Esophagus squamous epithelium (tissue), 5 donors: ENCODE measurements at regions not wholly inside any gene's neighbourhood (a gene's known extent, or its start where the extent isn't known, plus 50 kb on each side); places are given as distances from the start of the nearest gene placed in this dataset.

ENCODE experiments used
- DNase-seq: peaks from one replicate; lab custom pipeline; 2025; lab: John Stamatoyannopoulos, UW
- H3K27ac ChIP-seq, 4 donors: fragments of 200-600 bp; sonication (generic); one replicate each; pipeline ENCODE4 v1.5.1; 2016 to 2019; ENCODE audit warnings: mild to moderate bottlenecking in 1 of 4
- H3K27me3 ChIP-seq, 4 donors: fragments of 200-600 bp; sonication (generic); 1 replicate in 3 of 4; 2 replicates in 1 of 4; pipeline versions ENCODE4 v1.5.1 to v1.6.0; 2017 to 2021; ENCODE audit warnings: antibody characterized with exemption in 1 of 4
- H3K36me3 ChIP-seq, 3 donors: fragments of 200-600 bp; sonication (generic); one replicate each; pipeline ENCODE4 v1.5.1; 2016 to 2019
- H3K4me1 ChIP-seq, 3 donors: fragments of 200-600 bp; sonication (generic); one replicate each; pipeline ENCODE4 v1.5.1; 2017 to 2019
- H3K4me3 ChIP-seq, 4 donors: fragments of 200-600 bp; sonication (generic); 1 replicate in 3 of 4; 2 replicates in 1 of 4; pipeline ENCODE4 v1.5.1; 2016 to 2019; ENCODE audit warnings: mild to moderate bottlenecking in 2 of 4, moderate library complexity in 1 of 4
- H3K9me3 ChIP-seq, 3 donors: fragments of 200-600 bp; sonication (generic); one replicate each; pipeline ENCODE4 v1.5.1; 2016 to 2019
- POLR2A ChIP-seq, 4 donors: fragments of 450-650 bp; IDR thresholded peaks; one replicate each; pipeline ENCODE4 v1.6.1; 2017; ENCODE audit warnings: antibody characterized with exemption in 4 of 4, mild to moderate bottlenecking in 4 of 4, moderate library complexity in 3 of 4
- WGBS, 2 donors: methylation state at CpG; one replicate each; pipeline ENCODE4 v1.1.5; 2018; 5-methylcytosine and 5-hydroxymethylcytosine counted together
- intact Hi-C: fragments of 100-400 bp; cut with DNase I; formaldehyde crosslinking; loops from one replicate; pipeline ENCODE4 v1.15.0; 2022
- TF ChIP-seq, protein P1 (sequence below), 6 experiments: fragments of 450-650 bp in 4 of 6; fragments of 200-600 bp in 2 of 6; sonication (generic) in 2 of 6; IDR thresholded peaks; one replicate each; pipeline ENCODE4 v1.5.1; 2016 to 2019; ENCODE audit warnings: antibody characterized with exemption in 6 of 6, mild to moderate bottlenecking in 4 of 6, moderate library complexity in 4 of 6
- donor health status: DM: yes; HTN: yes; CAD: no.

DNA sequence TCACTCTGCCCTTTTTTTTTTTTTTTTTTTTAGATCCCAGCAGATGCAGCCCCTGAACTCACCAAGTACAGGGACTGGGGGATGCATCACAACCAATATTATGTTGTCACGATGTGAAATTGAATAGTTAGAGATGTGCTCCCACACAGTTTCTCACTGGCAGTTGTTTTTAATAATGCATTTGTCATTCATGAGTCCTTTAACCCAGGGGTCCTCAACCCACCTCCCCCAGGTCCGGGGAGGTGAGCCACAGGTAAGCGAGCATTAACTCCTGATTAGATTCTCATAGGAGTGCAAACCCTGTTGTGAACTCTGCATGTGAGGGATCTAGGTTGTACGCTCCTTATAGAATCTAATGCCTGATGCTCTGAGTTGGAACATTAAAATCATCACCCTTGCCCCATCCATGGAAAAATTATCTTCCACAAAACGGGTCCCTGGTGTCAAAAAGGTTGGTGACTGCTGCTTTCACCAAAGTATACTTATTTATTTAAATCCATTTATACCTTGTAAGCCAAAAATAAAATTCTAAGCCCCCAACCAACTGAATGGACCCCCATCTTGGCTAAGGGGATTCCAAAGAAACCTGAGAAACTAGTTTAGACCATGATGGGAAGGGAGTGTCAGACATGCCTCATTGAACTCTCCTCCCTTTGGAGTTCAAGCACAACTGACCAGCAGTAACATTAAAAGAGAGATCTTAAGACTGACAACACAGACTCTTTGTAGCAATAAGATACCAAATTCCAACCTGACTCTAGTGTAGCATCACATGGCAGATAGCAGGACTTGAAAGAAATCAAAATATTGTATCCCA lies 119.3 kb upstream of the ATP1A1 start:
- DNase-seq, result no peak
- no peaks in the 10 kb centered on the region for H3K27me3 ChIP-seq
- no peak for TF ChIP-seq POLR2A (IDR thresholded peaks at IDR 0.05)
- TF ChIP-seq, protein P1, sequence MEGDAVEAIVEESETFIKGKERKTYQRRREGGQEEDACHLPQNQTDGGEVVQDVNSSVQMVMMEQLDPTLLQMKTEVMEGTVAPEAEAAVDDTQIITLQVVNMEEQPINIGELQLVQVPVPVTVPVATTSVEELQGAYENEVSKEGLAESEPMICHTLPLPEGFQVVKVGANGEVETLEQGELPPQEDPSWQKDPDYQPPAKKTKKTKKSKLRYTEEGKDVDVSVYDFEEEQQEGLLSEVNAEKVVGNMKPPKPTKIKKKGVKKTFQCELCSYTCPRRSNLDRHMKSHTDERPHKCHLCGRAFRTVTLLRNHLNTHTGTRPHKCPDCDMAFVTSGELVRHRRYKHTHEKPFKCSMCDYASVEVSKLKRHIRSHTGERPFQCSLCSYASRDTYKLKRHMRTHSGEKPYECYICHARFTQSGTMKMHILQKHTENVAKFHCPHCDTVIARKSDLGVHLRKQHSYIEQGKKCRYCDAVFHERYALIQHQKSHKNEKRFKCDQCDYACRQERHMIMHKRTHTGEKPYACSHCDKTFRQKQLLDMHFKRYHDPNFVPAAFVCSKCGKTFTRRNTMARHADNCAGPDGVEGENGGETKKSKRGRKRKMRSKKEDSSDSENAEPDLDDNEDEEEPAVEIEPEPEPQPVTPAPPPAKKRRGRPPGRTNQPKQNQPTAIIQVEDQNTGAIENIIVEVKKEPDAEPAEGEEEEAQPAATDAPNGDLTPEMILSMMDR (IDR thresholded peaks at IDR 0.05), result no peak
- H3K36me3 ChIP-seq, result no peaks in the 10 kb centered on the region
- H3K9me3 ChIP-seq, result no peaks in the 10 kb centered on the region
- no peak overlapping the region for H3K27ac ChIP-seq
- peaks cover 0 to 21% (median 11%) of the 10 kb centered on the region in 3 donors for H3K4me1 ChIP-seq
- intact Hi-C loops, result no loop called here
- 85 to 93% methylated on average over 5 of the region's 5 CpGs for WGBS, 2 donors
- H3K4me3 ChIP-seq, result no peak overlapping the region

DNA sequence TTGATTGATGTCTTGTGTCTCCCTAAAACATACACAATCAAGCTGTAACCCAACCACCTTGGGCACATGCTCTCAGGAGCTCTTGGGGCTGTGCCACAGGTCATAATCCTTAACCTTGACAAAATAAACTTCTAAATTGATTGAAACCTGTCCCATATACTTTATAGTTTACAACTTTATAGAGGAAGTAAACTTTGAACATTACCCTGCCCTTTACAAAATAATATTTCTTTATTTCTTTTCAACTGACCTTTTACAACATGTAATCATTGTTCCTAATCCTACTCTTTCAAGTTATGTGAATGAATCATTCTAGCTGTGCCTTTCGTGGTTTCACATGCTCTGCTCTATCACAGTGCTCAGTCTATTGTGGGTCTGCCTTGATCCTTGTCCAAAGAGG lies 118.3 kb upstream of the ATP1A1 start:
- no peaks in the 10 kb centered on the region for H3K36me3 ChIP-seq
- no peaks in the 10 kb centered on the region for H3K27me3 ChIP-seq
- TF ChIP-seq, protein P1 (IDR thresholded peaks at IDR 0.05), result no peak
- no peak for TF ChIP-seq POLR2A (IDR thresholded peaks at IDR 0.05)
- H3K4me3 ChIP-seq, result no peak overlapping the region
- DNase-seq, result no peak
- H3K4me1 ChIP-seq, result peaks cover 0 to 21% (median 11%) of the 10 kb centered on the region in 3 donors
- H3K27ac ChIP-seq, result peak overlapping the region in 1 of 4 donors; percentile 33
- intact Hi-C loops, result no loop called here
- H3K9me3 ChIP-seq, result no peaks in the 10 kb centered on the region
- 21 to 31% methylated on average over 1 of the region's 1 CpG for WGBS, 2 donors

DNA sequence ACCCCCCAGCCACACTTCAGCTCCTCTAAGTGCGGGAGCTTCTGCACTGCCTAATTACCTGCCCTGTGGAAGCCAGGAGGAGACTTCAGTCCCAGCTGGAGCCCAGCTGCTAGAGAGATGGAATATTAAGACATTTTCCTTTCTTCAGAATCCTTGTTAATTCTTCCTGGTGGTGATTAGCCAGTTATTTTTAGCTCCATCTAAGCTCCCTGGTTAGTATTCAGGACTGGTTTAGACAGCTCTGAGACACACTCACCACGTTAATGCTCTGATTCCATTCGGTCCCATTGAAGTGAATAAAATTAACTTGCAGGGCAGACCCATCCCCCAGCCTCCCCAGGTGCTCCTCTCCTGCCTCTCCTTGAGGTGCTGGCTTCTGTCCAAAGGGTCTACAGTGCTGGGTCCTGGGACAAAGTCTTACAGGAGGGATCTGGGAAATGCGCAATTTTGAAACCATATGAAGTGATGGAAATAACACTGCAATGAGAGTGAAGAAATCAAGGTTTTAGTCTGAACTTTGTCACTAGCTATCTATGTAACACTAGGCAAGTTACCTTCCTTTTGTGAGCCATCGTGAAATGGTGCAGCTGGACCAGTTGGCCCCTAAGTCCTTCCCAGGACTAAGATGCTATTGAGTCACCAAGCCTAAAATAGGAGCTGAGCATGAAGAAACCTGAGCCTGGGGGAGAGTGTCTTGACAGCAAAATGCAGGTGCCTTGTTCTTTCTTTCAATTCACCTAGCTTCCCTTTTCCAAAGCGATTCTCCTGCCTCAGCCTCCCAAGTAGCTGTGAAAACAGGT lies 117.4 kb upstream of the ATP1A1 start:
- no peaks in the 10 kb centered on the region for H3K27me3 ChIP-seq
- intact Hi-C loops, result no loop called here
- no peaks in the 10 kb centered on the region for H3K36me3 ChIP-seq
- H3K4me3 ChIP-seq, result no peak overlapping the region
- H3K4me1 ChIP-seq, result peaks cover 0 to 21% (median 11%) of the 10 kb centered on the region in 3 donors
- TF ChIP-seq, protein P1 (IDR thresholded peaks at IDR 0.05), result no peak
- no peaks in the 10 kb centered on the region for H3K9me3 ChIP-seq
- 58 to 63% methylated on average over 6 of the region's 6 CpGs for WGBS, 2 donors
- H3K27ac ChIP-seq, result peak overlapping the region in 1 of 4 donors; percentile 33
- DNase-seq, result no peak

GRCh38 chr1:116256286-116256649 lies 116.8 kb upstream of the ATP1A1 start:
- Histone ChIP-seq H3K9me3 (no peaks in the 10 kb centered on the region), H3K4me1 (peaks cover 0 to 21% (median 11%) of the 10 kb centered on the region in 3 donors), H3K27me3 (no peaks in the 10 kb centered on the region), H3K36me3 (no peaks in the 10 kb centered on the region), H3K27ac (no peak overlapping the region), H3K4me3 (no peak overlapping the region)
- 81 to 88% methylated on average over 2 of the region's 2 CpGs for WGBS, 2 donors
- no peak for DNase-seq
- intact Hi-C loops, result no loop called here
- TF ChIP-seq, protein P1 (IDR thresholded peaks at IDR 0.05), result no peak
- no peak for TF ChIP-seq POLR2A (IDR thresholded peaks at IDR 0.05)

DNA sequence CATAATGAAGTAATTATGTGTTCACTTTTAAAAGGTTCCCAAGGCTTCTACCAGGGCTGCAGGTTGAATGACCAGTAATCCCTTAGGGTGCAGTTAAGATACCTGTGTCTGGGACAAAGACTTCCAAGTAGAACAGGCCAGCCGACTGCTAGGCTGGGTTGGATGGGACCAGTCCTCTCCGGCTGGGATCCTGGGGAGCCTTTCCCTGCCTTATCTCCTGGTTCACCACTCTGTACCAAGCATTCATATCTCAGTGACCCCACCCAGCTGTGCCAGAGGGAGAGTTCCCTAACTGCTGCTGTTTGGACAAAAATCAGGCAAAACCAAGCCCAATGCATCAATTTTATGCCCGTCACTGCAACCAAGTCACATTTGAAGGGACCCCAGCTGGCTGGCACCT lies 116.2 kb upstream of the ATP1A1 start:
- TF ChIP-seq, protein P1 (IDR thresholded peaks at IDR 0.05), result no peak
- no peak for TF ChIP-seq POLR2A (IDR thresholded peaks at IDR 0.05)
- no peak for DNase-seq
- Histone ChIP-seq H3K9me3 (no peaks in the 10 kb centered on the region), H3K27me3 (no peaks in the 10 kb centered on the region), H3K4me1 (peaks cover 0 to 21% (median 11%) of the 10 kb centered on the region in 3 donors), H3K36me3 (no peaks in the 10 kb centered on the region), H3K27ac (no peak overlapping the region), H3K4me3 (no peak overlapping the region)
- intact Hi-C loops, result no loop called here
- WGBS, 2 donors, result 79 to 94% methylated on average over 3 of the region's 3 CpGs
